NCI-H345 (cell line): ENCODE measurements at regions not wholly inside any gene's neighbourhood (a gene's known extent, or its start where the extent isn't known, plus 50 kb on each side); places are given as distances from the start of the nearest gene placed in this dataset.
A peak's percentile ranks its signal among the peaks of the same experiment; 100 is the strongest.

Source experiments
- DNase-seq: peaks from one replicate; lab custom pipeline; 2025; lab: John Stamatoyannopoulos, UW

- no peak for DNase-seq
Observed at GRCh38 chr4:32042486-32043247, 1322.5 kb downstream of the PCDH7 start.

- no peak for DNase-seq
Observed at GRCh38 chr4:32043248-32043633, 1323.1 kb downstream of the PCDH7 start.

GRCh38 chr4:32061916-32062315 is 1341.7 kb downstream of the PCDH7 start:
- no peak for DNase-seq

- no peak for DNase-seq
Observed at GRCh38 chr4:32073542-32073941, 1353.4 kb downstream of the PCDH7 start.

GRCh38 chr4:32087211-32087610 is 1367.0 kb downstream of the PCDH7 start:
- DNase-seq: no peak

DNA sequence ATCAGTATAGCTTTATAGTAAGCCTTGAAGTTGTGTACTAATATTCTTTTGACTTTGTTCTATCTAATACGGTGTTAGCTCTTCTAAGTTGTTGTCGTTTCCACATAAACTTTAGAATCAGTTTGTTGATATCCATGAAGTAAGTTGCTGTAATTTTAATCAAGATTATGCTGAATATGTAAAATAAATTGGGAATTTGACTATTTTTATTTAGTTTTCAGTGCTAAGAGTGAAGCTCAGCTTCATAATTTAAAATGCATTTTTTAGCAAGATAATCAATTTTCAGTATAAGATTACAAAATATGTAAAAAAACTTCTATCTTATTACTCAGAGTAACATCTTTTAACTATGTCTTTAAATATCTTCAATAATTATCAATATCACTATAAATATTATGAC is 1374.8 kb downstream of the PCDH7 start:
- DNase-seq: no peak

GRCh38 chr4:32102896-32103295 is 1382.7 kb downstream of the PCDH7 start:
- no peak for DNase-seq

- DNase-seq: no peak
Observed at GRCh38 chr4:32106767-32107166, 1386.6 kb downstream of the PCDH7 start.

DNA sequence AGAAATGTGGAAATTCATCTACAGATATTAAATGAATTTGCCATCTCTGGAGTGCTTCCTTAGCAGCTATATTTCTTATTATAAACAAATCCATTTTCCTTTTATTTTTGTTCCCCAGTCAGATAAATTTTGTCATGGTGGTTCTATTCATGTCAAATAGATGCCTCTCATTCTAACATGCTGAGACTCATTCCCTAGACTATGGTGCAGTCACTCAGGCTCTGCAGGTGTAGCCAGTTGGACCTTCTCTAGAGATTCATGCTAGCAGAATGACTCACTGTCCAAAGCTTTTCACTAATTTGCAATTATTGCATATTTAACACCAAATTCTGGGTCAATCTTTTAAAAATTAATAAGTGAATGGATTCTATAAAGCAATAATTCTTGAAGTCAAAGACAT is 1392.7 kb downstream of the PCDH7 start:
- DNase-seq: no peak

GRCh38 chr4:32117693-32118092 is 1397.5 kb downstream of the PCDH7 start:
- no peak for DNase-seq

DNA sequence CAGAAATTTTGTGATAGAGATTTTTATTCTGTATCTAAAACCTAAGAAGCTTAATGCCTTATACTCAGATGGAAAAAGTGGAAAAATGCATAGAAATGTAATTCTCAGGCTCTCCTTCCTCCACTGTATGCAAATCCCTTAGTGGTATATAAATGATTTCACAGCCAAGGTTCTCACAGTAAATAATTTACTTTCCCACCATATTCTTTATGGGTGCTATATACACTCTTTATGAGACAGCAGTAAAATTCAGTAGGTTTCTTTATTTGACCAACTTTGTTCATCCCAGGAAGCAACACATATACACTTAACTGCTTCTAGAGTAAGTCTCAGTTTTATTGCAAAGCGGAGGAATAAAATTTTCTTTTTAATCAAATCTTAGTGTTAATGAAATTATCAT is 1399.7 kb downstream of the PCDH7 start:
- DNase-seq: no peak

DNA sequence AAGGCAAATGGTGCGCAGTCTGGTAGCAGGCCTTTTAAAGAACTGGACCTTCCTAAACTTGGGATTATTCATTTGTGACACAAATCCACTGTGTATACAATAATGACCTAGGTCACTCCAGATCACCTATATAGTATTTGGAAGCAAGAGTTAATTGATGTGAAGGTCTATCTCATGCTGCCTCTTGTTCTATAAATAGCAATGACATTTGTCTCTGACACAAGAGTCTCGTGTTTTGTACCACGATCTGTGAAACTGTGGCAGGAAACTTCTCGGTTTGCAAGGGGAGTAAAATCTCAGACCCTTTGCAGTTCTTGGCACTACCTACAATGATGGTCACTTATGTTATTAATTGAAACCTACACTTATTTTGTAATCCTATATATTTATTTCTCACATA is 1408.4 kb downstream of the PCDH7 start:
- no peak for DNase-seq

- no peak for DNase-seq
Observed at GRCh38 chr4:32129967-32130366, 1409.8 kb downstream of the PCDH7 start.

DNA sequence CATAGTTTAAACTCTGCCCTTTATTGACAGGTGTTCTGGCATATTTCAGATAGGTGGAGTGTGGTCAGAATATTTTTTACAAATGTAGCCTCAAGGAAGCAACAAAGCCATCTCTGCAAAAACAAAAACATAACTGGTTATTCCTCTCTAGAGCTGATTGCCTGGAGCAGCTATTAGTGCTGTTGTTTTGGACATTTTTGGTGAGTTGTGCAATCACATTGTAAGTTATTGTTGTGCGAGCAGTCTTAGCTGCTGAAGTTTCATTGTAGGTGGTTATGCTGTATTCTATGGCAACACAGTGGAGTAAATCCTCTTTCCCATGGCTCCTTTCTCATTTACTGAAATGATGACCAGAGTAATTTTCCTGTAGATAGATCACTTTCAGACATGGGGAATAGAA is 1413.0 kb downstream of the PCDH7 start:
- no peak for DNase-seq

GRCh38 chr4:32133734-32134133 is 1413.6 kb downstream of the PCDH7 start:
- DNase-seq: peak; percentile 21

- DNase-seq: no peak
Observed at GRCh38 chr4:32135642-32136041, 1415.5 kb downstream of the PCDH7 start.

DNA sequence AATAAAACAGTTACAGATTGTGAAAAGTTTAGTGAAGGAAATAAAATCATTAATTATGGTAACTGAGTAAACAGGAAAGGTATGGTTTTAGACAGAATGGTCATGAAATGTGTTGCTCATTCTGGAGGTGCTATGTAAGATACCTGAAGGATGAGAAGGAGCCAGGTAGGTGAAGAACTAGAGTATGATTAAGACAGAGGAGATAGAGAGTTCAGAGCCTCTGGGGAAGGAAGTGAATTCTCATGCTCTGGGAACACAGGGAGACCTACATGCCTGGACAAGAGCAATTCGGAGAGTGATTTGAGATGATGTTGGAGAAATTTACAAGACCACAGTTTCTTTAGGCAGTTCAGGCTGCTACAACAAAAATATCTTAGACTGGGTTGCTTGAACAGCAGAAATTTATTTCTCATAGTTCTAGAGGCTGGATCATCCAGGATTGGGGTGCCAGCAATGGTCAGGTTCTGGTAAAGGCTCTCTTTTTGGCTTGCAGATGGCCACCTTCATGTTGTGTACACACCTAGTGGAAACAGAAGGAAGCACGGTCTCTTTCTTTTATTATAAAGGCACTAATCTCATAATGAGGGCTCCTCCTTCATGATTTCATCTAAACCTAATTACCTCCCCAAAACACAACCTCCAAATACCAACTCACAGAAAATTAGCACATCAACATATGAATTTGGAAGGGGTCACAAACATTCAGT is 1416.1 kb downstream of the PCDH7 start:
- DNase-seq: no peak

GRCh38 chr4:32140636-32141035 is 1420.5 kb downstream of the PCDH7 start:
- no peak for DNase-seq

GRCh38 chr4:32142075-32142474 is 1421.9 kb downstream of the PCDH7 start:
- DNase-seq: no peak

GRCh38 chr4:32145987-32146386 is 1425.8 kb downstream of the PCDH7 start:
- DNase-seq: no peak

- DNase-seq: no peak
Observed at GRCh38 chr4:32147446-32148085, 1427.4 kb downstream of the PCDH7 start.

DNA sequence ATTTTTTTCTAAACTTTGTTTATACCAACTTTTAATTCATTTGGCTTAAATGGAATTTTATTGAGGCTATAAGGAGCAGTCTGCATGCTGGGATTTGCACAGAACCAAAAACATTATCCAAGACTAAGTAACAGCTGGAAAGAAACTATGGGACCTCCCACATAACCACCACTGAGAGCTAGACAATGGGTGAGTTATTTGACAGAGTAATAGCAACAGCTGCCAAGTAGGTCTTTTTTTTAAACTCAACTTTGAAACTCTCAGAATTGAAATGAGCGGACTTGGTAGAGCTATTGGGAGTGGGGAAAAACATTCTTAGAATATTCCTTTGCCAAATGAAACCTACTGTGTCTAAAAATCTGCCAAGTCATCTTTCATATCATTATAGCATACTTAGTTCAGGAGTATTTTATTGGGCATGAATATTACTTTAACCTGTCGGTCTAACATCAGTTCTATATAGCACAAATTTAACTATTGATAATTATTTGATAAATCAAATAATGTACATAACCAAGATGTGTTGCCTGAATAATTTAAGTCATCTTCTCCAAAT is 1428.0 kb downstream of the PCDH7 start:
- DNase-seq: no peak

- no peak for DNase-seq
Observed at GRCh38 chr4:32158961-32159360, 1438.8 kb downstream of the PCDH7 start.
